ENCODE measurements at regions not wholly inside any gene's neighbourhood (a gene's known extent, or its start where the extent isn't known, plus 50 kb on each side); places are given as distances from the start of the nearest gene placed in this dataset.

DNA sequence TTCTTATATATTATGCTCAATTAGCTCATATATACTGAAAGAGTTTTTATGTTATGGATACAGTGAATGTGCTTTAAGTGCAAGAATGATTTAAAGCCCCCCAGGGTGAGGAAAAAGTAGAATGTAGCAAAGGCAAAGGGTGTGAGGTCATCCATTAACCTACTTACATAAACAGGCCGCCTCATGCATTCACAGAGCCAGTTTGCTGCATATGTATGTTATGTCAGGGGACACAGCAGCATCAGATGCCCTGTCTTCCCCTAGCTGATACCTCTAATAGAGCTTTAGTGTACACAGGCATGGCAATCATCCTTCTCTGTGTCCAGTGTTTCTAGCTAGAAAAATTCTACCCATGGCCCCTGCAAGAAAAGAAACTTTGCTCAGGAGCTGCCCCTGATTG, 187.8 kb upstream of the FSHR start:
- H3K4me1 ChIP-seq (ENCODE audit: insufficient read depth), result no peaks in the 10 kb centered on the region
- no peak overlapping the region for H3K4me3 ChIP-seq
- no peak overlapping the region for H3K27ac ChIP-seq
- intact Hi-C loops (cut with DNase I), result no loop called here
- 81 to 100% (median 88%) methylated on average over 1 of the region's 1 CpG for WGBS, 3 donors
- no peaks in the 10 kb centered on the region for H3K36me3 ChIP-seq
- H3K27me3 ChIP-seq, result no peaks in the 10 kb centered on the region
- no peak for DNase-seq
- TF ChIP-seq POLR2A (IDR thresholded peaks at IDR 0.05) (no peak), EP300 (IDR thresholded peaks at IDR 0.05) (no peak)
- TF ChIP-seq, protein P1, sequence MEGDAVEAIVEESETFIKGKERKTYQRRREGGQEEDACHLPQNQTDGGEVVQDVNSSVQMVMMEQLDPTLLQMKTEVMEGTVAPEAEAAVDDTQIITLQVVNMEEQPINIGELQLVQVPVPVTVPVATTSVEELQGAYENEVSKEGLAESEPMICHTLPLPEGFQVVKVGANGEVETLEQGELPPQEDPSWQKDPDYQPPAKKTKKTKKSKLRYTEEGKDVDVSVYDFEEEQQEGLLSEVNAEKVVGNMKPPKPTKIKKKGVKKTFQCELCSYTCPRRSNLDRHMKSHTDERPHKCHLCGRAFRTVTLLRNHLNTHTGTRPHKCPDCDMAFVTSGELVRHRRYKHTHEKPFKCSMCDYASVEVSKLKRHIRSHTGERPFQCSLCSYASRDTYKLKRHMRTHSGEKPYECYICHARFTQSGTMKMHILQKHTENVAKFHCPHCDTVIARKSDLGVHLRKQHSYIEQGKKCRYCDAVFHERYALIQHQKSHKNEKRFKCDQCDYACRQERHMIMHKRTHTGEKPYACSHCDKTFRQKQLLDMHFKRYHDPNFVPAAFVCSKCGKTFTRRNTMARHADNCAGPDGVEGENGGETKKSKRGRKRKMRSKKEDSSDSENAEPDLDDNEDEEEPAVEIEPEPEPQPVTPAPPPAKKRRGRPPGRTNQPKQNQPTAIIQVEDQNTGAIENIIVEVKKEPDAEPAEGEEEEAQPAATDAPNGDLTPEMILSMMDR (IDR thresholded peaks at IDR 0.05), result no peak
- no peaks in the 10 kb centered on the region for H3K9me3 ChIP-seq

DNA sequence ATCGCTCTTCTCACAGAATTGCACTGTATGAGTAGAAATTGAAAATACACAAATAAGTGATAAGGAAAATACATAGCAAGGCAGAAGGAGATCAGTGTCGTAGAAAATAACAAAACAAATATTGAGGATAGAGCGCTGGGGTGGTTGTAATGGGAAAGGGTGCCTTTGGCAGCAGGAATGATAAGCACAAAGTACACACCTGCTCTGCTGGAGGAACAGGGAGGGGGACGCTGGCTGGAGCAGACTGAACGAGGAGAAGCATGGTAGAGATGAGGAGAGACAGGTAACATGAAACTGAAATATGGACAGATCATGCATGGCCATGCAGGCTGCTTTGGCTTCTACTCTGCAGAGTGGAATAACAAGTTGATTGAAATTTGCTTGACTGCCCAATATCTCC, 181.2 kb upstream of the FSHR start:
- intact Hi-C loops (cut with DNase I), result no loop called here
- WGBS, 3 donors, result 69 to 81% (median 73%) methylated on average over 5 of the region's 5 CpGs
- no peaks in the 10 kb centered on the region for H3K9me3 ChIP-seq
- TF ChIP-seq EP300 (IDR thresholded peaks at IDR 0.05) (no peak), POLR2A (IDR thresholded peaks at IDR 0.05) (no peak)
- TF ChIP-seq, protein P1 (IDR thresholded peaks at IDR 0.05), result no peak
- no peak overlapping the region for H3K4me3 ChIP-seq
- H3K4me1 ChIP-seq (ENCODE audit: insufficient read depth), result no peaks in the 10 kb centered on the region
- H3K36me3 ChIP-seq, result no peaks in the 10 kb centered on the region
- no peaks in the 10 kb centered on the region for H3K27me3 ChIP-seq
- no peak overlapping the region for H3K27ac ChIP-seq
- DNase-seq, result no peak

- no peaks in the 10 kb centered on the region for H3K36me3 ChIP-seq
- no peaks in the 10 kb centered on the region for H3K4me1 ChIP-seq (ENCODE audit: insufficient read depth)
- no peaks in the 10 kb centered on the region for H3K9me3 ChIP-seq
- no peak overlapping the region for H3K4me3 ChIP-seq
- 64 to 76% (median 71%) methylated on average over 1 of the region's 1 CpG for WGBS, 3 donors
- DNase-seq, result no peak
- H3K27me3 ChIP-seq, result no peaks in the 10 kb centered on the region
- no peak for TF ChIP-seq EP300 (IDR thresholded peaks at IDR 0.05)
- no peak for TF ChIP-seq POLR2A (IDR thresholded peaks at IDR 0.05)
- TF ChIP-seq, protein P1 (IDR thresholded peaks at IDR 0.05), result no peak
- H3K27ac ChIP-seq, result no peak overlapping the region
- intact Hi-C loops (cut with DNase I), result no loop called here
Observed at GRCh38 chr2:49332415-49332814, 178.1 kb upstream of the FSHR start.

- Histone ChIP-seq H3K4me3 (no peak overlapping the region), H3K9me3 (no peaks in the 10 kb centered on the region), H3K4me1 (ENCODE audit: insufficient read depth) (no peaks in the 10 kb centered on the region), H3K27me3 (no peaks in the 10 kb centered on the region), H3K36me3 (no peaks in the 10 kb centered on the region), H3K27ac (no peak overlapping the region)
- intact Hi-C loops (cut with DNase I), result no loop called here
- 53 to 65% (median 54%) methylated on average over 1 of the region's 1 CpG for WGBS, 3 donors
- TF ChIP-seq EP300 (IDR thresholded peaks at IDR 0.05) (no peak), POLR2A (IDR thresholded peaks at IDR 0.05) (no peak)
- TF ChIP-seq, protein P1 (IDR thresholded peaks at IDR 0.05), result no peak
- DNase-seq, result no peak
Observed at GRCh38 chr2:49318531-49318930, 164.2 kb upstream of the FSHR start.

- TF ChIP-seq, protein P1 (IDR thresholded peaks at IDR 0.05), result no peak
- no peak for TF ChIP-seq POLR2A (IDR thresholded peaks at IDR 0.05)
- no peak for TF ChIP-seq EP300 (IDR thresholded peaks at IDR 0.05)
- no peak for DNase-seq
- WGBS, 3 donors, result 39 to 49% (median 48%) methylated on average over 3 of the region's 3 CpGs
- H3K27me3 ChIP-seq, result no peaks in the 10 kb centered on the region
- no peaks in the 10 kb centered on the region for H3K9me3 ChIP-seq
- no peaks in the 10 kb centered on the region for H3K4me1 ChIP-seq (ENCODE audit: insufficient read depth)
- no peak overlapping the region for H3K4me3 ChIP-seq
- intact Hi-C loops (cut with DNase I), result no loop called here
- no peaks in the 10 kb centered on the region for H3K36me3 ChIP-seq
- H3K27ac ChIP-seq, result no peak overlapping the region
Observed at GRCh38 chr2:49309461-49309860, 155.1 kb upstream of the FSHR start.

Data from ovary (tissue), 7 donors.